ENCODE measurements at regions not wholly inside any gene's neighbourhood (a gene's known extent, or its start where the extent isn't known, plus 50 kb on each side); places are given as distances from the start of the nearest gene placed in this dataset.

DNA sequence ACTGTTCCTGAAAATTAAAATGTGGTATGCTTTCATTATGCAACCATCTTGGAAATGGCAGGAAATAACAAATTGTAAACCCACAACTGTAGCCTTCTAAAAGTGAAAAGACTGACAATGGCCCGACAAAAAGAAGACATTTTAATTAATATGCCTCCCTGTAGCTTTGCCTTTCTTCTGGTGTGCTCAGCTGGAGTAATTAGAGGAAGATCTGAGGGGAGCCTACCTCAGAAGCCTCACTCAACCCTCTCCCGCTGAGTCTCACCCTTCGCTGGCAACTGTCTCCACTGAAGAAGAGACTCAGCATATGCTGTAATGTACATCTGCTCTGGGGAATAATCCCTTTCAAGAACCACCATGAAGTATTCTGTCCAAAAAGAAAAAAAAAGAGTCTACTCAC, 104.7 kb upstream of the SETMAR start:
- TF ChIP-seq, protein P1, sequence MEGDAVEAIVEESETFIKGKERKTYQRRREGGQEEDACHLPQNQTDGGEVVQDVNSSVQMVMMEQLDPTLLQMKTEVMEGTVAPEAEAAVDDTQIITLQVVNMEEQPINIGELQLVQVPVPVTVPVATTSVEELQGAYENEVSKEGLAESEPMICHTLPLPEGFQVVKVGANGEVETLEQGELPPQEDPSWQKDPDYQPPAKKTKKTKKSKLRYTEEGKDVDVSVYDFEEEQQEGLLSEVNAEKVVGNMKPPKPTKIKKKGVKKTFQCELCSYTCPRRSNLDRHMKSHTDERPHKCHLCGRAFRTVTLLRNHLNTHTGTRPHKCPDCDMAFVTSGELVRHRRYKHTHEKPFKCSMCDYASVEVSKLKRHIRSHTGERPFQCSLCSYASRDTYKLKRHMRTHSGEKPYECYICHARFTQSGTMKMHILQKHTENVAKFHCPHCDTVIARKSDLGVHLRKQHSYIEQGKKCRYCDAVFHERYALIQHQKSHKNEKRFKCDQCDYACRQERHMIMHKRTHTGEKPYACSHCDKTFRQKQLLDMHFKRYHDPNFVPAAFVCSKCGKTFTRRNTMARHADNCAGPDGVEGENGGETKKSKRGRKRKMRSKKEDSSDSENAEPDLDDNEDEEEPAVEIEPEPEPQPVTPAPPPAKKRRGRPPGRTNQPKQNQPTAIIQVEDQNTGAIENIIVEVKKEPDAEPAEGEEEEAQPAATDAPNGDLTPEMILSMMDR (IDR thresholded peaks at IDR 0.05), result no peak
- TF ChIP-seq POLR2A (IDR thresholded peaks at IDR 0.05), result no peak
- TF ChIP-seq EP300 (IDR thresholded peaks at IDR 0.05; ENCODE audit: low read depth), result no peak
- TF ChIP-seq POLR2AphosphoS5 (IDR thresholded peaks at IDR 0.05), result no peak

All from transverse colon (tissue), 4 donors.